Activated CD4-positive, alpha-beta T cell treated with anti-CD3 and anti-CD28 coated beads, Interleukin-2, Interleukin-6, amounts not matched to agents 100 ng/mL and 50 ng/mL, durations not matched to agents 16 hours and 8 hours (primary cell): ENCODE measurements at regions not wholly inside any gene's neighbourhood (a gene's known extent, or its start where the extent isn't known, plus 50 kb on each side); places are given as distances from the start of the nearest gene placed in this dataset.
"Not testable (repeated sequence)": the region's sequence is repeated elsewhere in the genome, so short reads cannot be mapped to it uniquely, and the experiment has no call there.

Experiments
- DNase-seq: peaks from one replicate; pipeline ENCODE4 v3.0.0-alpha.2; 2020

DNA sequence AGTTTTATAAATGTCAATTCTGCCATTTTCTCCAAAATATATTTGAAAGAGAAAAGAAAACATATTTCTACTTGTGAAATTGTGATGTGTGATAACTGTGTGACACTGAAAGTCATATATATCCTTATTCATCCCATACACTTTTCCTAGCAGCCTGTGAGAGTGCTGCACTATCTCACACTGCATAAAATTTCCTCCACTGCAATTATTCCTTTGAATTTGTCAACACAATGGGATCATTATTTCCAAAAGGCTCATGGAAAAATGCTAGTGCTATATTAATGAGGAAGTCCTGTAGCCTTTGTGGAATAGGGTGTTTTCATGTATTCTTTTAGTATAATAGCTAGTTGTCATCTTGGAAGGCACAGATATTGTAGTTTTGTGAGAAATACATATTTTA is 504.1 kb downstream of the RPL10L start:
- DNase-seq = no peak

DNA sequence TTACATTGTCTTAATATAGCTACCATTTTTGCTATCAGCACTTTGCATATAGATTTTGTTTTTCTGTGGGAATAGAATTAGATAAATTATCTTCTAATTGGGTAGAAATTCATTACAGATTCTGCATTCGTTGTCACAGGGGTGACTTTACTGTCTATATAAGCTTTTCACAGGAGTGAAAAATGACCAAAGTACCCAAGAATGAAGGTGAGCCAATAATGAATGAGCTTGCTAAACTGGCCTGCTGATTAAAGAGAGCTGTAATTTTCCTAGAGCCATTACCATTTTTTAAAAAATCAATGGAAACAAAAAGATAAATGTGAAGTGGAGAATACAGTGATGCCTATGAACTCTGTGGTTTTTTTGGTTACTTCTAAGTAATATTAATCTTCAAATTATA is 504.6 kb downstream of the RPL10L start:
- DNase-seq = no peak

DNA sequence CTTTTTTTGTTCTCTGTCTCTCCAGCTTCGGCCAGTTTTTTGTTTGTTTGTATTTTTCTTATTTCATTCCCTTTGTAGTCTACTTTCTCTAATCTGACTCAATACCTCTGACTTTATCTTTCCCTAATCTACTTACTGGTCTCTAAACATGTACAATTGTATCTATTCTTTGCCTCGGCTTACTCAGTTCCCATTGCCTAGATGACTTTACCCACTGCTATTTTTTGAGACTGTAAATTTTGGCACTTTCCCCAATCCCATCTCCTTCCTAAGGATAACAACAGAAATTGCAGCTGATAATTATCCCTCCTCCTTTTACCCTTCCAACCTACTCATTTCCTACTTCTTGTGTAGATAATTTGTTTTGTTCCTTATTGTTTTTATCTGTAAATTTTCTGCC is 511.1 kb downstream of the RPL10L start:
- DNase-seq = no peak

DNA sequence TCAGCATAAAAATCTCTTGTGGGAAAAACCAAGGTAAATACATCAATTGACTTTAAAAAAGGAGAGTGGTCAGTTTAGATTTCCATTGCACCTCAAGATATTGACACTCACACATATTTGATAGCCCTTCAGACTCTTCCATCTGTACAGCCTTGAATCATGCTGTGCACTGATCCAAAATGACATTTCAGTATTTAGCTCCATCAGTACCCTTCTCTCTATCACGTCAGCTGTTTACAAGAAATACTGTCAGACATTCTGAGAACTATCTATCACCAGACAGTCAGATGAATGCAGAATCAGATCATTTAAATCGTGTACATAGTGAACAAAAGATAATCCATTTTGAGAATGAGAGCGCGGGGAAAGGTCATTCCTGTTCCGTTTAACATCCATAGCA is 511.9 kb downstream of the RPL10L start:
- no peak for DNase-seq

DNA sequence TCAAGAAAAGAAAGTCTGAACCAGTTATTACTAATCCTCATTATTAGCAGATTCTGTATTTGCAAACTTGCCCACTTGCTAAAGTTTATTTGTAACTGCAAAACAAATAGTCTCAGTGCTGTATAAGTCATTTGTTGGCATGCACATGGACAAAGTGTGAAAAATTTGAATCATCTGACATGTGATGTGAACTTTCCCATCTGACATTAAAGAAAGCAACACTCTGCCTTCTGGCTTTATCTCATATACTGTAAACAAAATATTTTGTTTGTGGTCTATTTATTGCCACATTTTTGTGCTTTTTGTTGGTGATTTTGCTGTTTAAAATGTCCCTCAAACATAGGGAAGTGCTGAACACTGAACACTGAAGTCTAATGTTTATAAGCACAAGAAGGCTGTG is 513.8 kb downstream of the RPL10L start:
- no peak for DNase-seq

DNA sequence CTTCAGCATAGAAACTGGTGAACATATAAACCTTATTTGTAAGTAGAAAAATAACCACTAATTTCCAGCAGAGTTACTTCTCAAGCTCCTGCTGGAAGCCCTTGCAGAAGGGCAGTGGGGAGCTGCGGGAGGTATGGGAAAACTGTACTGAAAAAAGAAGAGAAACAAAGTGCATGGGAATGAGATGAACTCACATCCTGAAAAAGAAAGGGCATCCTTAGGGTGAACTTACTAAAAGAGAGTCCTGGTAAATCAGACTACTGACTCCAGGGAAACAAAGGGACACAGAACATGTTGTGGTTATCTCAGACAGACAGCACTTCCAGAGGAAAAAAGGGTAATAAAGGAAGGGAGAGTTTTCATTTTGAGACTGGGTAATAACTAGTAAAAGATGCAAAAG is 515.1 kb downstream of the RPL10L start:
- DNase-seq = no peak

DNA sequence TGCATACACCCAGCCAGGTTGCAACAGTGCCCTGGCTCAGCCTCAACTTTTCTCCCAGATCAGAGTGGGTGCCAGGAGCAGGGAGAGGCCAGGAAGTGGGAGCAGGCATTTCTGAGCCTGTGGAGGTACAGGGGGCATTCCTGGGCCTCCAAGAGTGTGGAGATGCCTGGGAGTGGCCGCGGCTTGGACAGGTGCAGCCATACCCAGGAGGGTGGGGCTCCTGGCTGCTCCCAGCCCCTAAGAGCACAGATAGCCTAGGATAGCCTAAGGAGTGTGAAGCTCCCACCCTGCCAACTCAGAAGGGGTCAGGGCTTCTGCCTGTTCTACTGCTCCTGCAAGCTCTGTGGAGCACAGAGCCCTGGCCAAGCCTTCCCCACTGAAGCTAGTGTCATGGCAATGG is 543.4 kb downstream of the RPL10L start:
- DNase-seq = no peak

DNA sequence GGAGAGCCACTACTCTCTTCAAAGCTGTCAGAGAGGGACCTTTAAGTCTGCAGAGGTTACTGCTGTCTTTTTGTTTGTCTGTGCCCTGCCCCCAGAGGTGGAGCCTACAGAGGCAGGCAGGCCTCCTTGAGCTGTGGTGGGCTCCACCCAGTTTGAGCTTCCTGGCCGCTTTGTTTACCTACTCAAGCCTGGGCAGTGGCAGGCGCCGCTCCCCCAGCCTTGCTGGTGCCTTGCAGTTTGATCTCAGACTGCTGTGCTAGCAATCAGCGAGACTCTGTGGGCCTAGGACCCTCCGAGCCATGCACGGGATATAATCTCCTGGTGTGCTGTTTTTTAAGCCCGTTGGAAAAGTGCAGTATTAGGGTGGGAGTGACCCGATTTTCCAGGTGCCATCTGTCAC is 550.7 kb downstream of the RPL10L start:
- DNase-seq = not testable (repeated sequence)

DNA sequence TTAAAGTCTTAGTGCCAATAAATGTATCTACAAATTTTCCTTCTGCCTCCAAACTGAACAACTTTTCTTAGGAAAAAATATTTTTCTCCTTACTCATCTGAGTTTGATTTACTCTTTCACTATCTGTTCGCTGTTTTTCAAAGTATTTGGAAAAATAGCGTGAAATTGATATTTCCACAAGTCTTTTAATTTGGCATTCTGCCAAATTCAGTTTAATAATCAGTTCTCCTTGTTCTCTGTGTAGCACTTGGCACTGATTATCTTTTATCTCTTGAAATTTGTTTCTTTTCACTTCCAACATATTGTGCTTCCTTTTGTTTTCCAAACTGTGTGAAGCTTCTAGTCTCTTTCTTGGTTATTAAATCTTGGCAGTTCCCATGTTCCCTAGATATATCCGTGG is 559.8 kb downstream of the RPL10L start:
- DNase-seq = no peak

DNA sequence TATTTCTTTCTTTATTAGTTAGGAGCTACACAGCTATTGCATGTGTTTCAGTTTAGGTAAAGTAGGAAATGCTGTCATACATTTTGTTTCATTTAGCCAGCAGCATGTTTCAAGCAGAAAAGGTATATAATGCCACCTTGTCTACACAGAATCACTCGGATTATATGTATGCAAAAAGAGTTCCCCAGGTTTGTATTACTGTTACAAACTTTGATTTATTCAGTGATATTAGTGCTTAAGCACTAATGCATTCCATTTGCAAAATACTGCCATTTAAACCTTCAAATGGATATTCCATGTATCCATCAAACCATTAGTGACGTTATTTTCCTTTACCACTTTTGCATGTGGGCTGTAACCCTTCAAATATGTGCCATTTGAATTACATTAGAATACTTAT is 564.0 kb downstream of the RPL10L start:
- no peak for DNase-seq

DNA sequence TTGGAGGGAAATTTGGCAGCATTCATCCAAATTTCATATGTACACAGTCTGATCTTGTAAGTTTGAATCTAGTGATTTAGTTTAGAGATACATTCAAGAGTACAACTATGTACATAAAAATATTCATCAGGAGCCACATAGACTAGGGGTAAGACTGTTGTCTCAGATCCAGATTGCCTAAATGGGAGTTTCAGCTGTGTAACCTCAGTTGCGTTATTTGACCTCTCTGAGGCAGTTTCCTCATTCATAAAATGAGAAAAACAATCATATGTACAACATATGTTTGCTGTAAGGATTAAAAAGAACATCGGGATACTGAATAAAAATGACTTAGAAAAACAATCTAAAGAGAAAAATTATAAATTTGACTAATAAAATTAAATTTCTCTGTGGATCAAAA is 577.5 kb downstream of the RPL10L start:
- no peak for DNase-seq

DNA sequence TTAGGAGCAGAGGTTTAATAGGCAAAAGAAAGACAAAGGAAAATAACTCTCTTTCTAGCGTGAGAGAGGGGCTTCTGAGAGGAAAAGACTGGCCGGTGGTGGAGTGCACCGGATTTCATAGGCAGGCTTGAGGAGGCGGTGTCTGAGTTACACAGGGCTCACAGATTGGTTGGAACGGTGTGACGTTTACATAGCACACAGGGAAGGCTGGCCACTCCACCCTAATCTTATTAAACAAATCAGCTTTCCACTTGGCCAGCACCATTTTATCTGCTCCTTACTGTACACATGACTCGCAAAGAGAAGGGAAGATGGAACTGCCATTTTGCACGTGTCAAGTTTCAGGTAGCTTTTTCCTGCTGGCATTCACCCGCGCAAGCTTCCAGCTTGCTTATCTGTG is 587.7 kb downstream of the RPL10L start:
- no peak for DNase-seq

DNA sequence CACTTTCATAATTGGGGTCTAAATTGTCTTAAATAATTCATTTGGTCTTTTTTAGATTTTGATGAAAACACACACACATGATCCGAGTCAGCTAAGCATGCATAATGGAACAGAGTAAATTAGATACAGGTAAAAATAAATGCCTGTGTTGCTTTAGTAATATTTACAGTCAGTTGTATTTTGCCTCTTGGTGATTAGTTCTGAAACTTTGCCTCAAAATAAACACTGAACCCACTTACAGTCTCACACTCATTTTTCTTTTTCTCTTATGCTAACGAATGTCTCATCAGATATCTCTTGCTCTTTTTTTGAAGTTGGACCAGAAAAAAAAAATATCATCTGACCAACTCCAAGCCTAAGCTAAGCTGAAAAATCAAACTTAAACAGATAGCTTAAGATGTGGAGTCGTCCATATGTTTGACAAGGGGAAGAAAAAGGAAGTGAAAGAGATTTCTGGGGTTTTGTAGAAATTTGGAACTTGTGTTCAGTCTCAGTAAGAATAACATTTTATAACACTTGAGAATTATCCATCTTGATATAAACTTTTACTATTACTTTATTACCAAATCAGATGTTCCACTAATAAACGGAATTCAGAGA is 592.5 kb downstream of the RPL10L start:
- no peak for DNase-seq

DNA sequence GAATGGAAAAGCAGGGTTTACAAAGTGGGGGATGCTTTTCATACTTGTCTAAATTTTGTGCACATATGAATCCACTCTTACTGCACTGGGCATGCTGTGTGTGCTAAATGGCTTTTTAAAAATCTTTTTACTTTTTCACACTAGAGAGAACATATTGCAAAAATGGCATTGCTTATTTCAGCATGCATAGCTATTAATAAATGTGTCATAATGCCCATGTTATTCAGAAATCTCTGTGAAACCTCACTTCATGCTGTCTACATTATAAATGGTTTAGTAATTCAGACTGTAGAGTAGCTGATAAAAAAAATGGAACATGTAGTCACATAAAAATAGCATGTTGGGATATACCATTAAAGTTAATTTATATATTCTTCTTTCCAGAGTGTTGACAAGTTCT is 593.8 kb downstream of the RPL10L start:
- no peak for DNase-seq

DNA sequence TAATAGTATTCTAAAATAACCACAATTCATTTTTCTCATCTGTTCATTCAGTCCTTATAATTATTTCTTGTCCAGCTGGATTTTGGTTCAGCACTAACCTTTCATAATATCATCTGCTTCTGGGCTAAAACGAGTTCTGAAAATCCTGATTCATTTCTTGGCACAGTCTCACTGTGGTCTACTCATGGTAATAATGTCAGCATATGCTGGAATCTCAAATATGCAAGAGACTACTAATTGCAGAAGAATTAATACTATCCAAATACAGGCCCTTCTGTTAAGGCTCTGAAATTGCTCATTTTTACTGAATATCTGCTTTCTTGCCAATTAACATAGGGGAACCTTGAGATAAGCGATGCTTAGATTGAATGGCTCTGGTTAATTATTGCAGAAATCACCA is 597.1 kb downstream of the RPL10L start:
- DNase-seq = no peak

DNA sequence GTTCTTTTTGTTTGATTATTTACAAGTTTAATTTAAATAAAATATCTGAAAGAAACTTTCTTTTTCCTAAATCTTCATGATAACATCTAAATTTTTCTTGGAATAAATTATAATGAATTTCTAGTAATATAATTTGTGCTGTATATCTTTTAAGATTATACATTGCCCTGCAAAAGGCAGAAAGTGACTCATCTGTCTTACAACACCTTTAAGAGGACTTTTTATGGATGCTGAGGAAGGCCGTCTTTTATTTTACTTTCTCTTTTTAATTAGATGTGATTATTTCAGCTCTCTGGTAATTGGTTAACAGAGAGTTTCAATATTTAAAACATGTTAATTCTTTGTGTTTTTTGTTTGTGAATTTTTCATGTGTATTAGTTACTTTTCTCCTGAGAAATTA is 598.4 kb downstream of the RPL10L start:
- no peak for DNase-seq

DNA sequence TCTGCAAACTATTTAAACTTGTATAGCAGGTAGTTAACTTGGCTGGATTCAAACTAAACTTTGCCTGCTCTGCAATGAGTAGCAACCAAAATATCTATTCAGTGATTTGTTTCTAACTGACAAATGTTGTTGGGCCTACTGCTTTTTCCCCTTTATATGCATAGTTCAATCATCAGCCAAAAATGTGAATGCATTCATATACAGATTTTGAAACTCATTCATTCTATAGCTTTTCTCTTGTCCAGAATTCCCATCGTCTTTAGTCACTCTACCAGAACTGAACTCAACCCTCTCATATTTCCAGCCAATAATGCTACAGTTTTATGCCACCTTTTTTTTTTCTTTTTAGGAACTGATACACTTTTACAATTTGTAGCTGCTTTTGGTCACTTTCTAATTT is 599.8 kb downstream of the RPL10L start:
- no peak for DNase-seq

DNA sequence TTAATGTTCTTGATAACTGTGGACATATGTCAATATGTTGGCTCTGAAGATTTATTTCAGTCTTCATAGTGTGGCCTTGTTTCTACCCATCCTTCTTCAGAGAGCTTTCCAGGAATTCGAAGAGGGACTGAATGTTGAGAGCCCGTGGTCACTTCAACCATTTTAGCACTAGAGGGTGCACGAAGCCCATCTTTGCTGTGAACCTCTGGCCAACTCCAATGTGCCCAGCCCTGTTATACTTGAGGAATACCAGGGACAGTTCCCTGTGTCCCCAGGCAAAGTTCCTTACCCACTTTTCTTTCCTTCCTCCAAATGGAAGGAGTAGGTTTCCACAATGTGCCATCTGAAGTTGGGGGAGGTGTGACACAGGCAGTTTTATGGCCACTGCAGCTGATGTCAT is 603.5 kb downstream of the RPL10L start:
- no peak for DNase-seq

DNA sequence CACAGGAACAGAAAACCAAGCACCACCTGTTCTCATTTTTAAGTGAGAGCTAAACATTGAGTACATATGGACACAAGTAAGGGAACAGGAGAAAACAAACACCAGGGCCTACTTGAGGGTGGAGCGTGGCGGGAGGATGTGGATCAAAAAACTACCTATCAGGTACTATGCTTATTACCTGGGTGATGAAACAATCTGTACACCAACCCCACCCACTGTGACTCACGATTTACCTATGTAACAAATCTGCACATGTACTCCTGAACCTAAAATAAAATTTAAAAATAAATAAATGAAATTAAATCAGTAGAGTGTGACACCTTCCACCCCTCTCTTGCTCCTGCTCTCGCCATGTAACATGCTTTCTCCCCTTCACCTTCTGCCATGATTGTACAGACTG is 615.5 kb downstream of the RPL10L start:
- no peak for DNase-seq

DNA sequence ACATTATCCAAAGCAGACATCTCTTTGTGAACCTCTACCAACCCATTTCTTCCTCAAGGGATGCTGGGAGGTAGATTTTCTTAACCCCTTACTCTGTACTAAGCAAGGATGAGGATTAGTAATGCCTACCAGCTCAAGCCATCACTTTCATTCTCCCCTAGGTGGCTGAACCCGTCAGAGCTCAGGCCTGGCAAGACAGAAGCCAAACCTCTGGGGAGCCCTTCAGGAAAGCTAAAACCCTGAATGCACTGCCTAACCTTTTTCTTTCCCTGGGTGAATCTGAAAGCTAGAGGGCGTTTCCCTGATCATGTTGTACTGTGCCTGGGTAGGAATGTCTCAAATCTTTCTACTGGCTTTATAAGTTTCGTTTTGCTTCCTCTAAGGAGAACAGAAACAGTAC is 617.3 kb downstream of the RPL10L start:
- no peak for DNase-seq

DNA sequence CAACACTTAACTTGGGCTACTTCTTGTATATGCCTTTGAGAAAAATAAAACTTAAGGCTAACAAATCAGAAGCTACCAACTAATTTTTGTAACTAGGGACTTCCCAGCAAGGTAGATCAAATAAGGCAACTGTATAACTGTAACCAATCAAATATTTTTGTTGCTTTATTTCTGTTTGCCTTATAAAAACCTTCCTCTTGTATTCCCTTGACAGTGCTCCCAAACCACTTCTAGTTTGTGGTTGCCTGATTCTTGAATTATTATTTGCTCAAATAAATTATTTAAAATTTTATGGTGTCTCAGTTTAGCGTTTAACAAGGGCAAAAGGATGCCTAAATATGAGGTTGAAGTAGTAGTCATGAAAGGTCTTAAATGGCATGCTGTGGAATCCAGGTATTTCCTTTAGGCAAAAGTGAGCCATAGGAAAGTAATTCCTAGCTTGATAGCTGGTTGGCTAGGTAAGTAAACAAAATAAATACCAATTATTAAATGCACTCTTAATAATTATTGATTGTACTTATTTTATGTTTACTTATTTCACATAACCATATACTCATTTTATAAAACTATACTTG is 632.6 kb downstream of the RPL10L start:
- no peak for DNase-seq

DNA sequence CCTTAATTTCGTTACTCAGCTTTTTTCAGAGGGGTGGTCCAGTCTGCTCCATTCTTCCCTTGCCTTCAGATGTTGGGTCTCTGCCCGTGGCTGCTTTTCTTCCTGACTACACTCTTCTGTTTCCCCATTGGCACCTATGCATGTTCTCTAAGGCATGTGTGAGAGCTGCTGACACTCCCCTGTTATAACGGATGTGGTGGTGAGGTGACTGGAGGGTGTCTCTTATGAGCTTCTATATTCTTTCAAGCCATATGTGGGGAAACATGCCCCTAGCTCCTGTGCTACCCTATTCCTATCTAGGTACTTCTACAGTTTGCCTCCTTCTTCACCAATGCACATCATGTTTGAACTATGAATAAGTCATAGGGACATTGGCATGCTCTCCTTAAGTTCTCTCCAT is 643.2 kb downstream of the RPL10L start:
- no peak for DNase-seq

DNA sequence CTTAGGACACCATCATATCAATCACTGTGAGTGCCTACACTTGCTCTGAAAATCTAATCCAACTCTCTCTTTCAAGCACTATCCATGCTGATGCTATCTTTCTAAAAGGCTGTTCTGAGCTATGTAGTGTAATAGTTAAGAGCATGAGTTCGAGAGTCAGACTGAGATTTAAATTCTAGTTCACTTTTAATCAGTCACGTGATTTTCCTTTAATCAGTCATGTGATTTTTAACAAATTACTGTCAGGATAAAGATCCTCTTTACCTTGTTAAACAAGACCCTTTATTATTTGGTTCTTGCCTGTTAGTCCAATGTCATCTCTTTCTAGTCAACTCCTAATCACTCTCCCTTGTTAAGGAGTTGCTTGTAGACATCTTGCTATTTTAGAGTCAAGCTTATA is 653.0 kb downstream of the RPL10L start:
- no peak for DNase-seq

DNA sequence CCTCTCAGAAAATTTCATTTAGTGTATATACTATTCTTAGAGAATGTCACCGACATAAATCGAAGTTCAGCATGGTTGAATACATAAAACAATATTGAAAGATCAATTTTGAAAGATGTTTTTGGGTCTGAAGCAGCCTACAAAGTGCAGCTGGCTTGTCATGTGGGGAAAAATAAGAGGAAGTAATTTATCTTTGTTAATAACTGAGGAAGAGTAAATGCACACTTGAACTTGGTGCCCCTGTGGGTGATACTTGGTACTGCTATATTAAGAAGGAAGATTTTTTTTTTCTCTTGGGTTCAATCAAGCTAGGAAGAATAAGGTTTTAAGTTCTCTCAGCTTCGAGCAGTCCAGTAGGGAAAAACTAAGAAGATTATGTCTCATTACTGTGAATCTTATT is 661.3 kb downstream of the RPL10L start:
- no peak for DNase-seq

DNA sequence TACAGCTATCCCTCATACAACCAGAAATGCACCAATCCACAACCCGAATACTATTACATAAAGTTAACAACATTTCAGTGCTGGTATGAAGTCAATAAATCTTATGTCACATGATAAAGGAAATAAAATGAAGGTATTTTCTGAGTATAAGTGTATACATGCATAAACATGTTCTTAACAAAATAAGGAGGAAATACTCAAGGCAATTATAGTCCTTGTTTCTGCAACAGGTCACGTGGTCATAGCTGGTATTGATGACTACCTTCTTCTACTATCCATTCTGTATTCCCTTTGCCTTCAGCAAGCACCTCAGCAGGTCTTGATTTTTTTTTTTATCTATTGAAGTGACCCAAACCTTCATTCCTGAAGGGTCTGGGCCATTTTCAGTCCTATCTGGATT is 675.6 kb downstream of the RPL10L start:
- no peak for DNase-seq

DNA sequence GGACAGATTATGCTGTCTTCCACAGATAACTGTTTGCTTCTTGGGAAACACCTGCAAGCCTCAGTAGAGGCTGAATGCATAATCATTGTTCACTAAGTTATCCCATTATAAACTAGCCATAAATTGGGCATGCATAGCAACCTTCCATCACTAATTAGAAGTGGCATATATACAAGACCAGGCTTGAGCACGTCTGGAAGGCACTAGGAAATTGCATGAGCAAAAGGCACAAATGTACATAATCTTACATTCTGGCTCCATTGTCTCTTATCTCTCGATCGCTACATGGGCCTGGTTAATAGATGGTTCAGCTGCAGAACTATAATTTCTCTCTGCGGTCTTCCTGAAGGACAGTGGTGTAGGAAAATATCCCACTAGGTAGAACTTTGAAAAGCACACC is 679.2 kb downstream of the RPL10L start:
- DNase-seq = no peak
